Omental fat pad (tissue), 3 donors: ENCODE measurements at regions not wholly inside any gene's neighbourhood (a gene's known extent, or its start where the extent isn't known, plus 50 kb on each side); places are given as distances from the start of the nearest gene placed in this dataset.

Source experiments
- ATAC-seq: fragments of 150-250 bp; one replicate; pipeline ENCODE4 v1.9.1; 2016; ENCODE audit warnings: mild to moderate bottlenecking, moderate library complexity; ENCODE audit not compliant: low FRiP score
- DNase-seq: peaks from one replicate; pipeline ENCODE4 v3.0.0-alpha.2; 2019; ENCODE audit warnings: low spot score
- TF ChIP-seq, protein P1 (sequence below), 3 donors: fragments of 450-650 bp; IDR thresholded peaks; one replicate each; pipeline ENCODE4 v1.5.1; 2016 to 2017; ENCODE audit warnings: antibody characterized with exemption in 3 of 3, mild to moderate bottlenecking in 3 of 3, moderate library complexity in 2 of 3

DNA sequence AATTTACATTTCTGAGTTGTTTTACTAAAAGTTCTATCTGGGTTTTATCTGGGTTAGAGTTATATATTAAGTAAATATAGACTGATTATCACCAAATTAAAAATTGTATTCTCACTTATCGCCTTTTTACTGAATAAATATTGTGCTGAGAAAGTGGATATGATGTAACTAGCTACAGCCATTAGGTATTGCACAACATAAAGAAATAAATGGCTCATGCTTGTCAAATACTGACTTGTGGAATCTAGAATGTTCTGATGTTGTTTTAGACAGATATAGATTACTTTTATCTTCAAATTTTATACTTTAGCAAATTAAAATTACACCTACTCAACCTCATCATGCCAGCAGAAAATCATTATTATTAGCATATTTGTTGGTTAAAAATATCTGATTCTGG is 1277.1 kb upstream of the MIR17HG start:
- TF ChIP-seq, protein P1, sequence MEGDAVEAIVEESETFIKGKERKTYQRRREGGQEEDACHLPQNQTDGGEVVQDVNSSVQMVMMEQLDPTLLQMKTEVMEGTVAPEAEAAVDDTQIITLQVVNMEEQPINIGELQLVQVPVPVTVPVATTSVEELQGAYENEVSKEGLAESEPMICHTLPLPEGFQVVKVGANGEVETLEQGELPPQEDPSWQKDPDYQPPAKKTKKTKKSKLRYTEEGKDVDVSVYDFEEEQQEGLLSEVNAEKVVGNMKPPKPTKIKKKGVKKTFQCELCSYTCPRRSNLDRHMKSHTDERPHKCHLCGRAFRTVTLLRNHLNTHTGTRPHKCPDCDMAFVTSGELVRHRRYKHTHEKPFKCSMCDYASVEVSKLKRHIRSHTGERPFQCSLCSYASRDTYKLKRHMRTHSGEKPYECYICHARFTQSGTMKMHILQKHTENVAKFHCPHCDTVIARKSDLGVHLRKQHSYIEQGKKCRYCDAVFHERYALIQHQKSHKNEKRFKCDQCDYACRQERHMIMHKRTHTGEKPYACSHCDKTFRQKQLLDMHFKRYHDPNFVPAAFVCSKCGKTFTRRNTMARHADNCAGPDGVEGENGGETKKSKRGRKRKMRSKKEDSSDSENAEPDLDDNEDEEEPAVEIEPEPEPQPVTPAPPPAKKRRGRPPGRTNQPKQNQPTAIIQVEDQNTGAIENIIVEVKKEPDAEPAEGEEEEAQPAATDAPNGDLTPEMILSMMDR (IDR thresholded peaks at IDR 0.05), result no peak
- ATAC-seq, result no peak

GRCh38 chr13:90070837-90071525 is 1276.5 kb upstream of the MIR17HG start:
- no peak for DNase-seq
- ATAC-seq, result no peak
- TF ChIP-seq, protein P1 (IDR thresholded peaks at IDR 0.05), result no peak

More for the DNA sequence above, 1277.1 kb upstream of the MIR17HG start:
- DNase-seq, result no peak

- ATAC-seq (no peak), DNase-seq (no peak)
- TF ChIP-seq, protein P1 (IDR thresholded peaks at IDR 0.05), result no peak
Observed at GRCh38 chr13:90084684-90085290, 1262.7 kb upstream of the MIR17HG start.

- no peak for DNase-seq
- TF ChIP-seq, protein P1 (IDR thresholded peaks at IDR 0.05), result no peak
- ATAC-seq, result no peak
Observed at GRCh38 chr13:90089051-90089450, 1258.4 kb upstream of the MIR17HG start.

GRCh38 chr13:90091611-90092010 is 1255.9 kb upstream of the MIR17HG start:
- TF ChIP-seq, protein P1 (IDR thresholded peaks at IDR 0.05), result no peak
- ATAC-seq (no peak), DNase-seq (no peak)

- DNase-seq (no peak), ATAC-seq (no peak)
- TF ChIP-seq, protein P1 (IDR thresholded peaks at IDR 0.05), result no peak
Observed at GRCh38 chr13:90094357-90094756, 1253.1 kb upstream of the MIR17HG start.

GRCh38 chr13:90098577-90098976 is 1248.9 kb upstream of the MIR17HG start:
- TF ChIP-seq, protein P1 (IDR thresholded peaks at IDR 0.05), result no peak
- no peak for DNase-seq
- ATAC-seq, result no peak
